Type B pancreatic cell (in vitro differentiated cells): ENCODE measurements at regions not wholly inside any gene's neighbourhood (a gene's known extent, or its start where the extent isn't known, plus 50 kb on each side); places are given as distances from the start of the nearest gene placed in this dataset.

Experiments used
- DNase-seq: peaks from one replicate; pipeline ENCODE4 v3.0.0; 2021; ENCODE audit warnings: mixed read lengths; ENCODE audit not compliant: unreplicated experiment; ENCODE audit errors: extremely low spot score
- H3K27ac Mint-ChIP-seq: 2 replicates; pipeline ENCODE4 v1.8.0; 2021; ENCODE audit warnings: mild to moderate bottlenecking, mixed read lengths
- H3K27me3 Mint-ChIP-seq: 2 replicates; pipeline ENCODE4 v1.8.0; 2021; ENCODE audit warnings: mixed read lengths
- H3K36me3 Mint-ChIP-seq: 2 replicates; pipeline ENCODE4 v1.8.0; 2021; ENCODE audit warnings: mixed read lengths
- H3K4me1 Mint-ChIP-seq: one replicate; pipeline ENCODE4 v1.8.0; 2021; ENCODE audit warnings: mixed read lengths; ENCODE audit not compliant: unreplicated experiment
- H3K4me3 Mint-ChIP-seq: 2 replicates; pipeline ENCODE4 v1.8.0; 2021; ENCODE audit warnings: mild to moderate bottlenecking, mixed read lengths
- H3K9me3 Mint-ChIP-seq: 2 replicates; pipeline ENCODE4 v1.8.0; 2021; ENCODE audit warnings: mixed read lengths
- TF ChIP-seq, protein P1 (sequence below): fragments of 200-600 bp; sonication (generic); conservative IDR thresholded peaks from 2 replicates; pipeline ENCODE4 v1.5.0; 2021; ENCODE audit warnings: antibody characterized with exemption, mild to moderate bottlenecking

DNA sequence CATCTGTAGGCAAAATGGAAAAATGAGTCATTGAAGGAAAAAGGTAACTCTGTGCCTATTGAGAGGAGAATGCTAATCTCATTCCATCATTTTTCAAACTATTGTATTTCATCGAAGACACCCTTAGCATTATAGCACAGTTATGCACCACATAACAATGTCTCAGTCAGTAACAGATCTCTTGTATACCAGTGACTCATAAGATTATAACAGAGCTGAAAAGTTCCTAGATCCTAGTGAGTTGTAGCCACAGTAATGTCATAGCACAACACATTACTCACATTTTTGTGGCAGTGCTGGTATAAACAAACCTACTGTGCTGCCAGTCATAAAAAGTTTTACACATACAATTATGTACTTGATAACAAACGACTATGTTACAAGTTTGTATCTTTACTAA, 1077.6 kb downstream of the DIAPH3 start:
- Mint-ChIP-seq H3K27ac (no peak overlapping the region), H3K4me3 (no peak overlapping the region), H3K36me3 (no peaks in the 10 kb centered on the region), H3K4me1 (no peaks in the 10 kb centered on the region), H3K27me3 (no peaks in the 10 kb centered on the region), H3K9me3 (peaks cover 8% of the 10 kb centered on the region)
- TF ChIP-seq, protein P1, sequence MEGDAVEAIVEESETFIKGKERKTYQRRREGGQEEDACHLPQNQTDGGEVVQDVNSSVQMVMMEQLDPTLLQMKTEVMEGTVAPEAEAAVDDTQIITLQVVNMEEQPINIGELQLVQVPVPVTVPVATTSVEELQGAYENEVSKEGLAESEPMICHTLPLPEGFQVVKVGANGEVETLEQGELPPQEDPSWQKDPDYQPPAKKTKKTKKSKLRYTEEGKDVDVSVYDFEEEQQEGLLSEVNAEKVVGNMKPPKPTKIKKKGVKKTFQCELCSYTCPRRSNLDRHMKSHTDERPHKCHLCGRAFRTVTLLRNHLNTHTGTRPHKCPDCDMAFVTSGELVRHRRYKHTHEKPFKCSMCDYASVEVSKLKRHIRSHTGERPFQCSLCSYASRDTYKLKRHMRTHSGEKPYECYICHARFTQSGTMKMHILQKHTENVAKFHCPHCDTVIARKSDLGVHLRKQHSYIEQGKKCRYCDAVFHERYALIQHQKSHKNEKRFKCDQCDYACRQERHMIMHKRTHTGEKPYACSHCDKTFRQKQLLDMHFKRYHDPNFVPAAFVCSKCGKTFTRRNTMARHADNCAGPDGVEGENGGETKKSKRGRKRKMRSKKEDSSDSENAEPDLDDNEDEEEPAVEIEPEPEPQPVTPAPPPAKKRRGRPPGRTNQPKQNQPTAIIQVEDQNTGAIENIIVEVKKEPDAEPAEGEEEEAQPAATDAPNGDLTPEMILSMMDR: no peak
- no peak for DNase-seq

DNA sequence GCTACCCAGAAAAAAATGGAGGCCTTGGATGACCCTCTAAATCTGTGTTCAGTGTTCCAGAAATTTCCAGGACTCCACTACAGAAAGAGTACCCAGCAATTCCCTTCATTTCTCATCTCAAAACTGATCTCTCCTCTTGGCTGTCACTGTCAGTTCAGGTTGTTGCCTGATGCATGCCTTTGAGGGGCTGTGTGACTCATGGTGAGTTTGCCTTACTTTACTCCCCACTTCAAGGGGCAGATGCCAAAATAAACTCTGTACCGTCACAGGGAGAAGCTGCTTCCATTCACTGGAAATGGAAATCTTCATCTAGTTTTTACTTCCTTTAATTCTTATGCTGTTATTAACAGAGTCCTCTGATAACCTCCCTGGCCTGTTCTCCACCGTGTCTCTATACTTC, 1075.0 kb downstream of the DIAPH3 start:
- Mint-ChIP-seq H3K4me3 (no peak overlapping the region), H3K27me3 (no peaks in the 10 kb centered on the region), H3K27ac (no peak overlapping the region), H3K36me3 (no peaks in the 10 kb centered on the region), H3K4me1 (no peaks in the 10 kb centered on the region), H3K9me3 (peaks cover 8% of the 10 kb centered on the region)
- DNase-seq: no peak
- TF ChIP-seq, protein P1: no peak

DNA sequence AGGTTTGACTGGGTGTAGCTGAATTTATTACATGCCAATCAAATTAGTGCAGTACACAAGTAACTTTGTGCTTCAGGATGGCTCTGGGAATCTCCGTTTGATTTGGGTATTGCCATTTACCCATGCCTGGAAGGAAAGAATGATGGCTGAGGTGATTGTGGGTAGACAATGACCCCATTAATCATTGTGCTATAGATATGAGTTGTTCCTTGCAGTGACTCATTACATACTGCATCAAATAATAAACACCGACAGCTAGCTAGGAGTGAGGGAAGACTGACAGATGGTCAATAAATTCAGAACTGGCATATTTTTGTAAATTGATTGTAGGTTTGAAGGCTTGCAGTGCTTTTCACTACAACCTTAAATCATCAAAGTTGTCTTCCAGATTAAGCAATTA, 1069.5 kb downstream of the DIAPH3 start:
- Mint-ChIP-seq H3K4me1 (peaks cover 3% of the 10 kb centered on the region), H3K27ac (no peak overlapping the region), H3K9me3 (no peaks in the 10 kb centered on the region), H3K27me3 (no peaks in the 10 kb centered on the region), H3K4me3 (no peak overlapping the region), H3K36me3 (no peaks in the 10 kb centered on the region)
- DNase-seq: no peak
- TF ChIP-seq, protein P1: no peak

DNA sequence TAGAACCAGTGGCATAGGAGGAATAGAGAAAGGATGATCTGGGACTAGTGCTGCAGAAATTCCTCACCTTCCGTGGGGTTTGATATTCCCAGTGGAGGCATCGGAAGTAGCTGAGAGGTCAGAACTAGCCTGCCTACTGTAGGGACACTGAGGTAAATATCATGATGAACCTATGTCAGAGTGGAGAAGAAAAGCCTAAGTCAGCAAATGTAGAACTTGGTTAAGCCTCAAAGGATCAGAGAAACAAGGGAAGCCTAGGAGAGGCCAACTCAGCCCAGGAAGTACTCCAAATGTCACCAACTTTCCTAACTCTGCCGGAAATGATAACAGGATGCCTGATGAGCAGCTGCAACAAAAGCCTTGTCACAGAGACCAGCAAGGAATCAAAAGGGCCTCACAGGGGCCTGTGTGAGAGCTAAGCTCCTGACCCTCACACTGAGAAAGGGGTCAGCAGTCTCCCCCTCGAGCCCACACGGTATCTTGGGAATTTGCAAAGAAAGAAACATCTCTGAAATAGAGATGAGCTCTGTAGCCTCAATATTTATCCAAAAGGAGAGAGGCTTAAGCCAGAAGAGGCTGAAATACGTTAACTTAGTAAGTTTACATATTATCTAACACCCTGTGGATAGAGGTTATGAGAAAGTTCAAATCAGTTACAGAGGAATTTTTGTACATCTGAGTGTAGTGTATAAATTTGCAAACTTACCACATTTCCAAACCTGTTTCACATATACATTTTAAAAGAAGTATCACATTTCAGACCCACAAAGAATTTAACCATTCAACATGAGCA, 1064.3 kb downstream of the DIAPH3 start:
- no peak for DNase-seq
- no peaks in the 10 kb centered on the region for H3K36me3 Mint-ChIP-seq
- H3K27ac Mint-ChIP-seq: no peak overlapping the region
- no peaks in the 10 kb centered on the region for H3K9me3 Mint-ChIP-seq
- no peaks in the 10 kb centered on the region for H3K27me3 Mint-ChIP-seq
- TF ChIP-seq, protein P1: no peak
- peaks cover 13% of the 10 kb centered on the region for H3K4me1 Mint-ChIP-seq
- H3K4me3 Mint-ChIP-seq: no peak overlapping the region

DNA sequence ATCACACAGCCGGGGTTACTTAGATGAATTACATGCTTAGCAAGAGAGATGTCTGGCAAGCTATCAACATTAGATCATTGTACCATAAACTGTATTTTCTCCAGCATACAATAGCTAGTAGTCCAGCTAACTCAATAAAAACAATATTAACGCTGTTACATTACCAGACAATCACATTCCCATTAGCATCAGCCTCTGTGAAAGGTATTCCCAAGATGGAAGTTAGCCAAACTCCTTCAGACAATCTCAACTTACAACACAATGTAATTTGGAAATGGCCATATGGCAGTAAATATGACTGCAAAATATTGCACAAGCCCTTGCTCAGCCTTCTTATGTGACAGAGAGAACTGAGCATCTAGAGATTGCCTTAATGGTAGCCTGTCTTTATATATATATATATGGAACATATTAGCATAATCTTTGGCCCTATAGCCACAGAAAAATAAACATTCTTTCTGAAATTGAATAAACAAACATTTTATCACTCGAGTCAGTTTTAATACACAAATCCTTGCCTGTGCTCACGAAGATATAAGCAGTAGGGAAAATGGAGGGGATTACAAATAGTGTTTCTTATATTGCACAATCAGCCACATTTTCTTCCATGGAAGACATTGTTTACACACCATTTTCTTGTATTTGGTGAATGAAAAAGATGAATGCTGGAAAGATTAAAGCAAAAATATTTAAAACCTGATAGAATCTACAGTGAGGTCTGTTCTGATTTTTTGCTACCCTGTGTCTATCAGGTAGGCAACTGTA, 1060.5 kb downstream of the DIAPH3 start:
- H3K36me3 Mint-ChIP-seq: no peaks in the 10 kb centered on the region
- no peaks in the 10 kb centered on the region for H3K27me3 Mint-ChIP-seq
- DNase-seq: no peak
- H3K4me1 Mint-ChIP-seq: peaks cover 13% of the 10 kb centered on the region
- no peak overlapping the region for H3K4me3 Mint-ChIP-seq
- TF ChIP-seq, protein P1: no peak
- H3K9me3 Mint-ChIP-seq: peaks cover 10% of the 10 kb centered on the region
- H3K27ac Mint-ChIP-seq: no peak overlapping the region
